ENCODE measurements at regions not wholly inside any gene's neighbourhood (a gene's known extent, or its start where the extent isn't known, plus 50 kb on each side); places are given as distances from the start of the nearest gene placed in this dataset.

- TF ChIP-seq CTCF (IDR thresholded peaks at IDR 0.05): no peak
- H3K27ac ChIP-seq: no peak overlapping the region
Measured at GRCh38 chr21:34018910-34019309, 54.5 kb upstream of the MRPS6 start.

GRCh38 chr21:34018185-34018584, 55.2 kb upstream of the MRPS6 start:
- H3K4me1 ChIP-seq: peaks cover 0 to 7% of the 10 kb centered on the region in 2 donors

More at GRCh38 chr21:34018910-34019309, 54.5 kb upstream of the MRPS6 start:
- H3K4me3 ChIP-seq: no peak overlapping the region
- no peaks in the 10 kb centered on the region for H3K36me3 ChIP-seq
- H3K27me3 ChIP-seq: no peaks in the 10 kb centered on the region
- H3K4me1 ChIP-seq: peaks cover 0 to 12% of the 10 kb centered on the region in 2 donors
- DNase-seq (ENCODE audit: low spot score): no peak
- no peaks in the 10 kb centered on the region for H3K9me3 ChIP-seq

GRCh38 chr21:34017039-34017961, 56.1 kb upstream of the MRPS6 start:
- DNase-seq (ENCODE audit: low spot score): no peak
- no peak for TF ChIP-seq CTCF (IDR thresholded peaks at IDR 0.05)
- Histone ChIP-seq H3K9me3 (peaks cover 0 to 9% of the 10 kb centered on the region in 2 donors), H3K36me3 (no peaks in the 10 kb centered on the region), H3K4me3 (no peak overlapping the region), H3K27me3 (no peaks in the 10 kb centered on the region), H3K27ac (no peak overlapping the region), H3K4me1 (no peaks in the 10 kb centered on the region)

More at GRCh38 chr21:34018185-34018584, 55.2 kb upstream of the MRPS6 start:
- H3K9me3 ChIP-seq: peaks cover 0 to 4% of the 10 kb centered on the region in 2 donors
- DNase-seq (ENCODE audit: low spot score): no peak
- H3K4me3 ChIP-seq: no peak overlapping the region
- no peak overlapping the region for H3K27ac ChIP-seq
- no peak for TF ChIP-seq CTCF (IDR thresholded peaks at IDR 0.05)
- no peaks in the 10 kb centered on the region for H3K36me3 ChIP-seq
- no peaks in the 10 kb centered on the region for H3K27me3 ChIP-seq

- peaks cover 0 to 23% of the 10 kb centered on the region in 2 donors for H3K9me3 ChIP-seq
- DNase-seq (ENCODE audit: low spot score): no peak
- TF ChIP-seq CTCF (IDR thresholded peaks at IDR 0.05): no peak
- H3K27ac ChIP-seq: no peak overlapping the region
- no peak overlapping the region for H3K4me3 ChIP-seq
- H3K4me1 ChIP-seq: no peaks in the 10 kb centered on the region
- no peaks in the 10 kb centered on the region for H3K36me3 ChIP-seq
- H3K27me3 ChIP-seq: no peaks in the 10 kb centered on the region
Measured at GRCh38 chr21:34012640-34013039, 60.7 kb upstream of the MRPS6 start.

- no peak for DNase-seq (ENCODE audit: low spot score)
- Histone ChIP-seq H3K4me3 (no peak overlapping the region), H3K36me3 (no peaks in the 10 kb centered on the region), H3K27ac (no peak overlapping the region), H3K9me3 (peaks cover 0 to 23% of the 10 kb centered on the region in 2 donors), H3K27me3 (no peaks in the 10 kb centered on the region), H3K4me1 (no peaks in the 10 kb centered on the region)
- no peak for TF ChIP-seq CTCF (IDR thresholded peaks at IDR 0.05)
Measured at GRCh38 chr21:34011660-34012059, 61.7 kb upstream of the MRPS6 start.

Data from right atrium auricular region (tissue), 2 donors.